ENCODE measurements at regions not wholly inside any gene's neighbourhood (a gene's known extent, or its start where the extent isn't known, plus 50 kb on each side); places are given as distances from the start of the nearest gene placed in this dataset.

DNA sequence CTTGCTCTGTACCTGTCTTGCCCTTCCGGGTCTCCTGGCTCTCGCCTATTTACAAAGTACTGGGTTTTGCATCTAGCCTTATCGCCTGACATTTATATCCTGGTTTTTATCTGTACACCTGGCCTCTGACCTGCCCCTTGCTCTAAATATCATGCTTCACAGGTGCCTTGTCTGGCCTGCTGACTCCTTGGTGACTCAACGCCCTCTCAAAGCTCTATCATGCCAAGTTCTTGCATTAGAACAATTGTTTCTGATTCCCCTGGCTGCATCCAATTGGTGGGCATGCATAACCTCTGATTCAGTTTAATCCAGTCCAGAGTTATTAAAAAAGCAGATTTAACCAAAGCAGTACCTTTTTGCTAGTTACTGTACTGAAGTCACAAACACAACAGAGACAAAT is 113.9 kb upstream of the CCDC68 start:
- FAIRE-seq, result no peak
- DNase-seq (ENCODE audit: insufficient read length, low spot score), result no peak
- TF ChIP-seq SPI1 (IDR thresholded peaks at IDR 0.05; ENCODE audit: low read depth, low read length), result no peak
- TF ChIP-seq POU2F2 (IDR thresholded peaks at IDR 0.05; ENCODE audit: low read depth, low read length), result no peak
- no peak for TF ChIP-seq TAF1 (IDR thresholded peaks at IDR 0.05; ENCODE audit: low read depth, low read length)
- TF ChIP-seq POLR2AphosphoS5 (IDR thresholded peaks at IDR 0.05; ENCODE audit: low read depth, low read length), result no peak
- TF ChIP-seq POLR2A (IDR thresholded peaks at IDR 0.05; ENCODE audit: low read depth, low read length), result no peak
- TF ChIP-seq PAX5 (IDR thresholded peaks at IDR 0.05; ENCODE audit: insufficient read depth, low read length, severe bottlenecking), result no peak

DNA sequence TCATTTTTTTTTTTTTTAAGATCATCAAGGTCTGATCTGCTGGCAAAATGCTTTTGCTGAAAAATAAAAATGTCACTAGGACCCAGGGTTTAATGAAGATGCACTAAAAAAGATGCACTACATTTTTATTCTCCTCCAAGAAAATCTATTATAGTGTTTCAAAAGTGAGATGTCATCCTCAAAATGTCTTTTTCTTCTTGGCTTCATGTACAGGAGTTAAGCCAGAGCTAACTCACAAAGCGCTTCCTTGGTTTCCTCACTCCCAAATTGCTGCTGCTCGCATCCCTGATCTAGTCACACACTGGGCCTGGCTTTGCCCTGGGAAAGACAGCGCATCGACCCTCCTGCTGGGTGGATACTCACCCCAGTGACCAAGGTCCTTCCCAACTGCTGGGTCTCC is 113.4 kb upstream of the CCDC68 start:
- TF ChIP-seq POU2F2 (IDR thresholded peaks at IDR 0.05; ENCODE audit: low read depth, low read length) (no peak), POLR2A (IDR thresholded peaks at IDR 0.05; ENCODE audit: low read depth, low read length) (no peak), SPI1 (IDR thresholded peaks at IDR 0.05; ENCODE audit: low read depth, low read length) (no peak), POLR2AphosphoS5 (IDR thresholded peaks at IDR 0.05; ENCODE audit: low read depth, low read length) (no peak), PAX5 (IDR thresholded peaks at IDR 0.05; ENCODE audit: insufficient read depth, low read length, severe bottlenecking) (no peak), TAF1 (IDR thresholded peaks at IDR 0.05; ENCODE audit: low read depth, low read length) (no peak)
- no peak for FAIRE-seq
- no peak for DNase-seq (ENCODE audit: insufficient read length, low spot score)

- DNase-seq (ENCODE audit: insufficient read length, low spot score), result no peak
- no peak for FAIRE-seq
- TF ChIP-seq SPI1 (IDR thresholded peaks at IDR 0.05; ENCODE audit: low read depth, low read length) (no peak), POLR2A (IDR thresholded peaks at IDR 0.05; ENCODE audit: low read depth, low read length) (no peak), TAF1 (IDR thresholded peaks at IDR 0.05; ENCODE audit: low read depth, low read length) (no peak), PAX5 (IDR thresholded peaks at IDR 0.05; ENCODE audit: insufficient read depth, low read length, severe bottlenecking) (no peak), POLR2AphosphoS5 (IDR thresholded peaks at IDR 0.05; ENCODE audit: low read depth, low read length) (no peak), POU2F2 (IDR thresholded peaks at IDR 0.05; ENCODE audit: low read depth, low read length) (no peak)
These were observed 112.9 kb upstream of the CCDC68 start for GRCh38 chr18:55072181-55072580.

- TF ChIP-seq TAF1 (IDR thresholded peaks at IDR 0.05; ENCODE audit: low read depth, low read length) (no peak), POLR2A (IDR thresholded peaks at IDR 0.05; ENCODE audit: low read depth, low read length) (no peak), POU2F2 (IDR thresholded peaks at IDR 0.05; ENCODE audit: low read depth, low read length) (peak; percentile 85; the same call in 1 of the 2 replicates), POLR2AphosphoS5 (IDR thresholded peaks at IDR 0.05; ENCODE audit: low read depth, low read length) (no peak), SPI1 (IDR thresholded peaks at IDR 0.05; ENCODE audit: low read depth, low read length) (peak; percentile 96), PAX5 (IDR thresholded peaks at IDR 0.05; ENCODE audit: insufficient read depth, low read length, severe bottlenecking) (no peak)
- DNase-seq (ENCODE audit: insufficient read length, low spot score) (no peak), FAIRE-seq (peak; percentile 94)
These were observed 110.2 kb upstream of the CCDC68 start for GRCh38 chr18:55069497-55069896.

DNA sequence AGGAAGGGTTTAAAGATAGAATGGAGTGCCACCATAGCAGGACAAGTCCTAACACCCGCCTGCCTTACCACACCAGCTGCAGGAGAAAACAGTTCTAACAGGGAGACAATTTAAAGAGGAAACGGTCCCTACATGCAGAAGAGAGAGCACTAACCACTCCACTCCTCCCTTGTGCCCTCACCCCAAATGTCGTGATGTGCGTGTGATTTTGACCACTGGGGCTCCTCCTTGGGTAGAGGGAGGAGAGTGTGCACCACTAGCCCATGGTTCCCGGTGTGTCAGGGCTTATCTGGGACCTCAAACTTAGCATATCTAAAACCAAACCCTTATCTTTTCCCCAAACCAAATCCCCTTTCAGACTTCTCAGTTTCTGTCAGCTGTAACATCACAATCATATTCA is 105.5 kb upstream of the CCDC68 start:
- no peak for TF ChIP-seq TAF1 (IDR thresholded peaks at IDR 0.05; ENCODE audit: low read depth, low read length)
- peak; percentile 90; the same call in 1 of the 2 replicates for TF ChIP-seq POU2F2 (IDR thresholded peaks at IDR 0.05; ENCODE audit: low read depth, low read length)
- no peak for TF ChIP-seq PAX5 (IDR thresholded peaks at IDR 0.05; ENCODE audit: insufficient read depth, low read length, severe bottlenecking)
- peak; percentile 72 for TF ChIP-seq SPI1 (IDR thresholded peaks at IDR 0.05; ENCODE audit: low read depth, low read length)
- TF ChIP-seq POLR2A (IDR thresholded peaks at IDR 0.05; ENCODE audit: low read depth, low read length), result no peak
- DNase-seq (ENCODE audit: insufficient read length, low spot score) (no peak), FAIRE-seq (peak; percentile 71)

DNA sequence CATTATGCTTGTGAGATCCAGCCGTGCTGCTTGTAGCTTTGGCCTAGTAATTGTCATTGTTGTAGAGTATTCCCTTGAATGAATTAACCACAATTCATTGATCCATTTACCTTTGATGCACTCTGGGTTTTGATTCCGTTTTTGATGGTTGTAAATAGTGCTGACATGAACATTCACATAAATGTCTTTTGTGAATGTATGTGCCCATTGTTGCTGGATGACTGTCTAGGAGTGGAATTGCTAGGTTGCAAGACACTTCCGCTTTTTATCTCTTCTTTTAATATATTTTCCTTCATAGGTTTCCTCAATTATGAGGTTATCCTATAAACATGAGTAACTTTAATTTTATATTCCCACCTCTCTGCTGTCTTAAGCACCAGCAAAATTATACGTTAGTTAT is 104.8 kb upstream of the CCDC68 start:
- no peak for DNase-seq (ENCODE audit: insufficient read length, low spot score)
- TF ChIP-seq SPI1 (IDR thresholded peaks at IDR 0.05; ENCODE audit: low read depth, low read length) (peak; percentile 15; the same call in 1 of the 2 replicates), POLR2A (IDR thresholded peaks at IDR 0.05; ENCODE audit: low read depth, low read length) (no peak)
- no peak for FAIRE-seq

DNA sequence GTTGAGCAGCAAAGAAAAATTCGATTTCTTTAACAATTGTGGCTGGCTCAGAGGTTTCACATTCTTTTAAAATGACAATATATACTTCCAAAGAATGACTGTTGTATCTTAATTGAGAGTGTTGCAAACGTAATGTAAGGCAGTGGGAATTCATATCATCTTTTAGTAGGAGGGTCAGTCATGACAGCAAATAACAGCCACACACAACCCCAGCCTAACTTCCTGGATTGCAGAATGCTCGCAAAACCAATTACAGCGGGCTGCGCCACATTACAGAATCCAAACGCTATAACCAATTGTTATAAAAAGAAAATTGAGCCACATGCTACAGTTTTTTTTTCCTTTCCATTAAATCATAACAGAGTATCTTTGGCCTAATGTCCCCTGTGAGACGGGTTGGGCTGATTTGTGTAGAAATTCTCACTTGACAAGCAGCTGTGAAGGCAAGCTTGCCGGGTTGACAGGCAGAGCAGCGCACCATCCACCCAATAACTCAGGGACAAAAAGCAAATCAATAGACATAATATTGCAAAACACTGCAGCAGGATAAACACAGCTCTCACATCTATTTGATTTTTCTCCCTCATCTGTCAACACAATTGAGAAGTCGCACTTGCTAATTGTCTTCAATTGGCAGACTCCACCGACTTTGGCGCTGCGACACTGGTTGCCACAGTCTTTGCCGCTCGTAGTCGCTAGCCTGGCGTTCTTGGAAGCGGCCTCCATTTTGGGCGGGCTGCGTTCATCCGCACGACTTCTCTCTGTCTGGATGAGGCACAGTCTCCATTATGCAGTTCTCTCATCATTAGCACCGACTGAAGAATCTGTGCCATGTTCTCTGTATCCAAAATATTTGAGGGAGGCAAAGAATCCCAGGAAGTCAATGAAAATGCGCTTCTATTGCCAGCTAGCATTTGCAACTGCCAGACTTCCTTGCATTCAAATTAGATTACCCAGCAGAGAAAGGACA is 95.0 kb upstream of the CCDC68 start:
- FAIRE-seq (no peak), DNase-seq (ENCODE audit: insufficient read length, low spot score) (no peak)
- no peak for TF ChIP-seq POU2F2 (IDR thresholded peaks at IDR 0.05; ENCODE audit: low read depth, low read length)
- TF ChIP-seq POLR2A (IDR thresholded peaks at IDR 0.05; ENCODE audit: low read depth, low read length), result no peak
- TF ChIP-seq SPI1 (IDR thresholded peaks at IDR 0.05; ENCODE audit: low read depth, low read length), result no peak
- no peak for TF ChIP-seq PAX5 (IDR thresholded peaks at IDR 0.05; ENCODE audit: insufficient read depth, low read length, severe bottlenecking)
- TF ChIP-seq TAF1 (IDR thresholded peaks at IDR 0.05; ENCODE audit: low read depth, low read length), result no peak
- no peak for TF ChIP-seq POLR2AphosphoS5 (IDR thresholded peaks at IDR 0.05; ENCODE audit: low read depth, low read length)

- TF ChIP-seq PAX5 (IDR thresholded peaks at IDR 0.05; ENCODE audit: insufficient read depth, low read length, severe bottlenecking) (no peak), POLR2A (IDR thresholded peaks at IDR 0.05; ENCODE audit: low read depth, low read length) (no peak), POU2F2 (IDR thresholded peaks at IDR 0.05; ENCODE audit: low read depth, low read length) (no peak), POLR2AphosphoS5 (IDR thresholded peaks at IDR 0.05; ENCODE audit: low read depth, low read length) (no peak), TAF1 (IDR thresholded peaks at IDR 0.05; ENCODE audit: low read depth, low read length) (no peak), SPI1 (IDR thresholded peaks at IDR 0.05; ENCODE audit: low read depth, low read length) (no peak)
- FAIRE-seq, result no peak
- DNase-seq (ENCODE audit: insufficient read length, low spot score), result no peak
These were observed 89.6 kb upstream of the CCDC68 start for GRCh38 chr18:55048892-55049291.

DNA sequence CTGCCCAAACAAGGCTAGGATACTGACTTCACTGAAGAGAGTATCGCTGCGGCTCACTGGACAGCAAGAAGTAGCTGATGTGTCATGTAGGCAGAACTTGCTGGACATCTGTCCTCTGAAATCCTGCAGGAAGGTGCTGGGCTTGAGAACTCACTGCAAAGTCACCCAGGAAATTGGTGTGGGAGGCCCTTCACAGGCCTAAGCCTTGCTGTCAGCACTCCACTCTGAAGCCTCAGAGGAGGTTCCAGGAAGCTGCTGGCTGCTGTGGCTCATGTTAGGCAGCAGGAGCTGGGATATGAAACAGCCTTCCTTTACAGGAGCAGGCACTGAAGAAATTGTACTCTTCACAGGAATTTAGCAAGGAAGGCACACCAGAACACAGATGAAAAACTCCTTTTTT is 88.3 kb upstream of the CCDC68 start:
- TF ChIP-seq POU2F2 (IDR thresholded peaks at IDR 0.05; ENCODE audit: low read depth, low read length) (no peak), POLR2AphosphoS5 (IDR thresholded peaks at IDR 0.05; ENCODE audit: low read depth, low read length) (no peak), POLR2A (IDR thresholded peaks at IDR 0.05; ENCODE audit: low read depth, low read length) (no peak), TAF1 (IDR thresholded peaks at IDR 0.05; ENCODE audit: low read depth, low read length) (no peak), PAX5 (IDR thresholded peaks at IDR 0.05; ENCODE audit: insufficient read depth, low read length, severe bottlenecking) (no peak), SPI1 (IDR thresholded peaks at IDR 0.05; ENCODE audit: low read depth, low read length) (no peak)
- FAIRE-seq (no peak), DNase-seq (ENCODE audit: insufficient read length, low spot score) (no peak)
